Neural cell (in vitro differentiated cells): ENCODE measurements at regions not wholly inside any gene's neighbourhood (a gene's known extent, or its start where the extent isn't known, plus 50 kb on each side); places are given as distances from the start of the nearest gene placed in this dataset.

Experiments used
- H2AFZ ChIP-seq: fragments of 200-600, 300-800 bp; sonication (generic), shearing (Covaris generic); 2 replicates; pipeline ENCODE4 v1.6.0; 2014; ENCODE audit warnings: low read depth, mild to moderate bottlenecking, antibody characterized with exemption, low read length, moderate library complexity
- H3F3A ChIP-seq: fragments of 200-600 bp; shearing (Covaris generic); 2 replicates; pipeline ENCODE4 v1.6.1; 2016; ENCODE audit warnings: mild to moderate bottlenecking, moderate library complexity, mixed read lengths, antibody characterized with exemption, low read length; ENCODE audit not compliant: insufficient read depth, poor library complexity, severe bottlenecking
- H3K27ac ChIP-seq: fragments of 200-600, 300-800 bp; sonication (generic), shearing (Covaris generic); 2 replicates; pipeline ENCODE4 v1.5.1; 2014; ENCODE audit warnings: mild to moderate bottlenecking, low read length, moderate library complexity
- H3K27me3 ChIP-seq: fragments of 300-800, 200-600 bp; sonication (generic), shearing (Covaris generic); 2 replicates; pipeline ENCODE4 v1.6.0; 2014; ENCODE audit warnings: mild to moderate bottlenecking, low read depth, low read length, moderate library complexity; ENCODE audit not compliant: insufficient read depth
- H3K36me3 ChIP-seq: fragments of 300-800, 200-600 bp; sonication (generic), shearing (Covaris generic); 2 replicates; pipeline ENCODE4 v1.5.1; 2014; ENCODE audit warnings: mild to moderate bottlenecking, antibody characterized with exemption, low read length, moderate library complexity; ENCODE audit not compliant: insufficient read depth
- H3K4me2 ChIP-seq: fragments of 300-800, 200-600 bp; sonication (generic), shearing (Covaris generic); 2 replicates; pipeline ENCODE4 v1.6.0; 2014; ENCODE audit warnings: mild to moderate bottlenecking, low read length
- H3K4me3 ChIP-seq: fragments of 300-800, 200-600 bp; sonication (generic), shearing (Covaris generic); 2 replicates; pipeline ENCODE4 v1.5.1; 2014; ENCODE audit warnings: mild to moderate bottlenecking, low read length, moderate library complexity
- H3K79me2 ChIP-seq: fragments of 200-600 bp; shearing (Covaris generic); replicated peaks from 2 replicates; pipeline ENCODE4 v1.6.0; 2014; ENCODE audit warnings: mild to moderate bottlenecking, low read length, moderate library complexity; ENCODE audit not compliant: insufficient read depth
- H3K9ac ChIP-seq: fragments of 300-800, 200-600 bp; sonication (generic), shearing (Covaris generic); 2 replicates; pipeline ENCODE4 v1.6.1; 2016; ENCODE audit warnings: mild to moderate bottlenecking, low read length, mixed read lengths
- H3K9me2 ChIP-seq: fragments of 200-600 bp; shearing (Covaris generic); 2 replicates; pipeline ENCODE4 v1.6.1; 2016; ENCODE audit warnings: mild to moderate bottlenecking, low read length, mixed read lengths; ENCODE audit not compliant: insufficient read depth
- H3K9me3 ChIP-seq: fragments of 200-600, 300-800 bp; sonication (generic), shearing (Covaris generic); 2 replicates; pipeline ENCODE4 v1.6.1; 2016; ENCODE audit warnings: mild to moderate bottlenecking, mixed run types, low read length, moderate library complexity, mixed read lengths
- H4K20me1 ChIP-seq: fragments of 200-600 bp; shearing (Covaris generic); 2 replicates; pipeline ENCODE4 v1.6.1; 2016; ENCODE audit warnings: mild to moderate bottlenecking, mixed run types; ENCODE audit not compliant: insufficient read depth
- CTCF ChIP-seq: fragments of 450-650 bp; IDR thresholded peaks from 2 replicates; pipeline ENCODE4 v1.5.1; 2014; ENCODE audit warnings: antibody characterized with exemption, mild to moderate bottlenecking, moderate library complexity; ENCODE audit not compliant: poor library complexity, severe bottlenecking
- EP300 ChIP-seq: fragments of 450-650 bp; conservative IDR thresholded peaks from 2 replicates; pipeline ENCODE4 v1.6.1; 2014; ENCODE audit warnings: antibody characterized with exemption, mild to moderate bottlenecking, moderate library complexity; ENCODE audit not compliant: poor library complexity, severe bottlenecking
- EZH2 ChIP-seq: fragments of 200-600, 300-800 bp; shearing (Covaris generic), sonication (generic); IDR thresholded peaks from 2 replicates; pipeline ENCODE4 v1.6.1; 2014; ENCODE audit warnings: antibody characterized with exemption, low read length, borderline replicate concordance, mild to moderate bottlenecking; ENCODE audit not compliant: insufficient read depth, poor library complexity, severe bottlenecking
- MXI1 ChIP-seq: fragments of 450-650 bp; conservative IDR thresholded peaks from 2 replicates; pipeline ENCODE4 v1.6.1; 2014; ENCODE audit warnings: antibody characterized with exemption, mild to moderate bottlenecking; ENCODE audit not compliant: poor library complexity, severe bottlenecking
- POLR2AphosphoS5 ChIP-seq: IDR thresholded peaks from 2 replicates; pipeline ENCODE4 v1.6.1; 2012
- RAD21 ChIP-seq: fragments of 450-650 bp; conservative IDR thresholded peaks from 2 replicates; pipeline ENCODE4 v1.6.1; 2014; ENCODE audit warnings: antibody characterized with exemption, mild to moderate bottlenecking, moderate library complexity
- REST ChIP-seq: IDR thresholded peaks from 2 replicates; pipeline ENCODE4 v1.6.1; 2012; ENCODE audit warnings: borderline replicate concordance
- SMC3 ChIP-seq: fragments of 450-650 bp; conservative IDR thresholded peaks from 2 replicates; pipeline ENCODE4 v1.6.1; 2014; ENCODE audit warnings: antibody characterized with exemption, mild to moderate bottlenecking, moderate library complexity; ENCODE audit not compliant: poor library complexity
- TAF1 ChIP-seq: IDR thresholded peaks from 2 replicates; pipeline ENCODE4 v1.6.1; 2012; ENCODE audit warnings: low read depth

DNA sequence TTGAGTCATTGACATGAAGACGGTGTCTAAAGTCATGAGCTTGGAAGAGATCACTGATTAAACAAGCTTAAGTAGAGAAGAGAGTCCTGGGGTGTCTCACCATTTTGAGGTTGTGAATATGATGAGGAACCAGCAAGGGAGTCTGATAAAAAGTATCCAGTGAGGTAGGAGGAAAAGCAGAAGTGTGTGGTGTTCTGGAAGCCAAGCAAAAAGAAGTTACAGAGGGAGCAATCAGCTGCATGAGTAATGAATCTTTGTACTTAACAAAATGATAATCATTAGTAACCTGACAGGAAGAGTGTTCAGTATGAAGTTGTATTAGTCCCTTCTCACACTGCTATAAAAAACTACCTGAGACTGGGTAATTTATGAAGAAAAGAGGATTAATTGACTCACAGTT is 131.3 kb downstream of the C11orf87 start:
- no peak for TF ChIP-seq CTCF
- no peak for TF ChIP-seq SMC3
- no peaks in the 10 kb centered on the region for H3K36me3 ChIP-seq
- no peak overlapping the region for H3K4me2 ChIP-seq
- no peak overlapping the region for H3K27ac ChIP-seq
- no peaks in the 10 kb centered on the region for H3K9me2 ChIP-seq
- H3K9ac ChIP-seq = no peak overlapping the region
- H3K79me2 ChIP-seq = no peaks in the 10 kb centered on the region
- no peaks in the 10 kb centered on the region for H3F3A ChIP-seq
- no peaks in the 10 kb centered on the region for H3K9me3 ChIP-seq
- no peaks in the 10 kb centered on the region for H4K20me1 ChIP-seq
- no peak overlapping the region for H2AFZ ChIP-seq
- H3K4me3 ChIP-seq = no peak overlapping the region
- no peaks in the 10 kb centered on the region for H3K27me3 ChIP-seq

DNA sequence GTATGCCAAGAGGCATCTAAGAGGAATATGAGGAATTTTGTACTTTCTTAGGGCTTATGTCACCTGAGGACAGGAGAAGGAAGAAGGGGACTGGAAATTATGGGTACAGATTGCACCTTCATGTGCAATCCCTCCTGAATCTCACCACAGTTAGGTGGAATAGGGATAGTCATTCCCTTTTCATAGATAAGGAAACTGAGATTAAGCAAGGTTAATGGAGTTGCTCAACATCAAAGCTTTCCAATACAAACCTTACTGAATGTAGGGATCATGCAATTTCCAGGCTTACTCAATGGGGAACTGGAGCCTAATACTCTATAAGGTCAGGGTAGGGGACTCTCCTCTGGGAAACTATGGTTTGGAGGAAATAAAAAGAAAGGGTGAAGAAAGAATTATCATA is 133.0 kb downstream of the C11orf87 start:
- H3K9me3 ChIP-seq = no peaks in the 10 kb centered on the region
- H3K4me3 ChIP-seq = no peak overlapping the region
- no peaks in the 10 kb centered on the region for H3K36me3 ChIP-seq
- H3K9me2 ChIP-seq = no peaks in the 10 kb centered on the region
- no peak overlapping the region for H3K9ac ChIP-seq
- H3K27ac ChIP-seq = no peak overlapping the region
- no peaks in the 10 kb centered on the region for H4K20me1 ChIP-seq
- H2AFZ ChIP-seq = no peak overlapping the region
- H3K27me3 ChIP-seq = no peaks in the 10 kb centered on the region
- no peaks in the 10 kb centered on the region for H3K79me2 ChIP-seq
- H3F3A ChIP-seq = no peaks in the 10 kb centered on the region
- H3K4me2 ChIP-seq = no peak overlapping the region
- TF ChIP-seq TAF1 (no peak), EP300 (no peak), MXI1 (no peak), CTCF (no peak), EZH2 (no peak), RAD21 (no peak), SMC3 (no peak), REST (no peak), POLR2AphosphoS5 (no peak)
